SK-N-SH (cell line): ENCODE measurements at regions not wholly inside any gene's neighbourhood (a gene's known extent, or its start where the extent isn't known, plus 50 kb on each side); places are given as distances from the start of the nearest gene placed in this dataset.

ENCODE experiments used
- CTCF ChIA-PET: fragments of 300-600, 350-600 bp; formaldehyde crosslinking; extraction: SDS; loops from one replicate; lab custom pipeline; 2021; lab: Yijun Ruan, JAX
- POLR2A ChIA-PET: fragments of 350-600 bp; sonication (Branson Sonifier 250); formaldehyde crosslinking; extraction: SDS; loops from one replicate; lab custom pipeline; 2020; ENCODE audit warnings: antibody characterized with exemption, inconsistent platforms; lab: Yijun Ruan, JAX
- DNase-seq: peaks from one replicate; pipeline ENCODE4 v3.0.0; 2012
- H2AFZ ChIP-seq: fragments of 200-600 bp; sonication (generic); 2 replicates; pipeline ENCODE4 v1.8.1; 2016; ENCODE audit warnings: antibody characterized with exemption, mild to moderate bottlenecking, low read depth
- H3F3A ChIP-seq: fragments of 200-600 bp; sonication (generic); replicated peaks from 2 replicates; pipeline ENCODE3; 2016; ENCODE audit warnings: antibody characterized with exemption, mild to moderate bottlenecking; ENCODE audit not compliant: insufficient read depth
- H3K27ac ChIP-seq, 2 experiments: fragments of 200-500 bp in 1 of 2; fragments of 200-600 bp in 1 of 2; sonication (Bioruptor generic) in 1 of 2; sonication (generic), shearing (Covaris generic) in 1 of 2; 2 replicates each; pipeline versions ENCODE4 v1.5.1 to v1.6.1; 2014 to 2016; ENCODE audit warnings: low read depth in 2 of 2, inconsistent platforms in 1 of 2, low read length in 1 of 2, mild to moderate bottlenecking in 1 of 2, mixed read lengths in 1 of 2
- H3K27me3 ChIP-seq: fragments of 200-600 bp; sonication (generic), shearing (Covaris generic); 2 replicates; pipeline ENCODE4 v1.6.1; 2016; ENCODE audit warnings: mixed run types; ENCODE audit not compliant: insufficient read depth
- H3K36me3 ChIP-seq, 2 experiments: fragments of 200-500 bp in 1 of 2; fragments of 200-600 bp in 1 of 2; sonication (Bioruptor generic) in 1 of 2; sonication (generic) in 1 of 2; replicated peaks in 1 of 2; 2 replicates each; pipeline versions ENCODE3 to v1.5.1; 2014 to 2016; ENCODE audit warnings: low read length in 1 of 2, mild to moderate bottlenecking in 1 of 2; ENCODE audit not compliant: insufficient read depth in 2 of 2, control insufficient read depth in 1 of 2
- H3K4me1 ChIP-seq, 2 experiments: fragments of 200-500 bp in 1 of 2; fragments of 200-600 bp in 1 of 2; sonication (Bioruptor generic) in 1 of 2; sonication (generic), shearing (Covaris generic) in 1 of 2; 2 replicates each; pipeline versions ENCODE4 v1.5.1 to v1.6.1; 2014 to 2016; ENCODE audit warnings: low read depth in 1 of 2, low read length in 1 of 2, mixed run types in 1 of 2; ENCODE audit not compliant: insufficient read depth in 2 of 2, control insufficient read depth in 1 of 2
- H3K4me2 ChIP-seq: fragments of 200-600 bp; sonication (generic), shearing (Covaris generic); 2 replicates; pipeline ENCODE4 v1.6.1; 2017; ENCODE audit warnings: mixed run types
- H3K4me3 ChIP-seq, 2 experiments: fragments of 200-500 bp in 1 of 2; fragments of 200-600 bp in 1 of 2; sonication (Bioruptor generic) in 1 of 2; sonication (generic), shearing (Covaris generic) in 1 of 2; 2 replicates each; pipeline versions ENCODE4 v1.5.1 to v1.8.1; 2014 to 2016; ENCODE audit warnings: low read depth in 2 of 2, inconsistent platforms in 1 of 2, low read length in 1 of 2, mild to moderate bottlenecking in 1 of 2, mixed read lengths in 1 of 2, moderate library complexity in 1 of 2
- H3K79me2 ChIP-seq: fragments of 200-600 bp; sonication (generic); 2 replicates; pipeline ENCODE4 v1.8.1; 2017; ENCODE audit warnings: mild to moderate bottlenecking; ENCODE audit not compliant: insufficient read depth
- H3K9ac ChIP-seq: fragments of 200-600 bp; sonication (generic); 2 replicates; pipeline ENCODE4 v1.6.1; 2017; ENCODE audit warnings: mixed run types
- H3K9me2 ChIP-seq: fragments of 200-600 bp; sonication (generic); 2 replicates; pipeline ENCODE4 v1.6.1; 2017; ENCODE audit warnings: mixed run types
- H3K9me3 ChIP-seq: fragments of 200-600 bp; sonication (generic); 2 replicates; pipeline ENCODE4 v1.6.1; 2017; ENCODE audit warnings: mixed run types, mild to moderate bottlenecking, moderate library complexity
- H4K20me1 ChIP-seq: fragments of 200-600 bp; sonication (generic); 2 replicates; pipeline ENCODE4 v1.6.1; 2017; ENCODE audit warnings: mild to moderate bottlenecking, mixed run types; ENCODE audit not compliant: insufficient read depth
- CTCF ChIP-seq: fragments of 200-600 bp; sonication (generic); IDR thresholded peaks from 2 replicates; pipeline ENCODE4 v1.6.1; 2017; ENCODE audit warnings: antibody characterized with exemption, mild to moderate bottlenecking, moderate library complexity
- ELF1 ChIP-seq: IDR thresholded peaks from 2 replicates; pipeline ENCODE4 v1.4.0; 2012
- EP300 ChIP-seq, 2 experiments: IDR thresholded peaks; 2 replicates each; pipeline versions ENCODE4 v1.4.0 to v1.6.1; 2012; ENCODE audit warnings: borderline replicate concordance in 1 of 2, low read depth in 1 of 2, low read length in 1 of 2
- FOSL2 ChIP-seq: IDR thresholded peaks from 2 replicates; pipeline ENCODE4 v1.4.0; 2012; ENCODE audit warnings: low read depth, mild to moderate bottlenecking, moderate library complexity, borderline replicate concordance
- FOXJ3 ChIP-seq: sonication (generic); formaldehyde crosslinking; IDR thresholded peaks from 2 replicates; pipeline ENCODE4 v1.5.1; 2020; ENCODE audit warnings: mild to moderate bottlenecking, missing genetic modification reagents
- FOXM1 ChIP-seq: IDR thresholded peaks from 2 replicates; pipeline ENCODE4 v1.4.0; 2012; ENCODE audit warnings: low read depth, mild to moderate bottlenecking
- IRF3 ChIP-seq: fragments of 150-350 bp; IDR thresholded peaks from 2 replicates; pipeline ENCODE4 v1.6.1; 2016; ENCODE audit warnings: mild to moderate bottlenecking, low read depth, low read length
- JUND ChIP-seq: IDR thresholded peaks from 2 replicates; pipeline ENCODE4 v1.4.0; 2012
- MXI1 ChIP-seq: IDR thresholded peaks from 2 replicates; pipeline ENCODE4 v1.6.1; 2012; ENCODE audit warnings: mild to moderate bottlenecking, low read depth, low read length, improper control_type of control experiment
- NFIC ChIP-seq: IDR thresholded peaks from 2 replicates; pipeline ENCODE4 v1.4.0; 2012; ENCODE audit warnings: borderline replicate concordance
- RFX5 ChIP-seq: IDR thresholded peaks from 2 replicates; pipeline ENCODE4 v1.6.1; 2012; ENCODE audit warnings: mild to moderate bottlenecking, improper control_type of control experiment, low read length
- WGBS: methylation state at CpG from one replicate; pipeline ENCODE4 v1.1.6; 2017; ENCODE audit warnings: low lambda C conversion rate; 5-methylcytosine and 5-hydroxymethylcytosine counted together
- TF ChIP-seq, protein P1 (sequence below): IDR thresholded peaks from 2 replicates; pipeline ENCODE4 v1.6.1; 2012; ENCODE audit warnings: mild to moderate bottlenecking, low read depth, low read length, moderate library complexity
- TF ChIP-seq, protein P2 (sequence below): fragments of 150-350 bp; IDR thresholded peaks from 2 replicates; pipeline ENCODE4 v1.6.1; 2017; ENCODE audit warnings: antibody characterized with exemption, low read length, low read depth, borderline replicate concordance

DNA sequence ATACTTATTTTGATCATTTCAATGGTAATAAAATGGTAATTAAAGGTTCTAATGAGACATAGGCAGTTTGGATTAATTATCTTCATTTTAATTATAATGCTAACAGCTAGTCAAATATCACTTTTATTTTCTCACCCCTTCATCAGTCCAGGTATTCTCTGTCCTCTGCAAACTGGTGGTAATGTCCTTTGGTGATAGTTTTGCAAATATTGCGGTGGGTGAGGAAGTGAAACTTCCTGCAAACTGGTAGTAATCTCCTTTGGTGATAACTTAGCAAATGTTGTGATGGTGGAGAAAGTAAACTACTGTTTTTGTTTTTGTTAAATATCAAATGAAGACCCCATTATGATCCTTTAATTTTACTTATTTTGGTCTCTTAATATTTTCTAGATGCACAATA is 209.0 kb downstream of the AMY1C start:
- Histone ChIP-seq H4K20me1 (no peaks in the 10 kb centered on the region), H3K9me2 (no peaks in the 10 kb centered on the region; the same call in 1 of the 2 replicates), H3K36me3 (no peaks in the 10 kb centered on the region), H3K27me3 (no peaks in the 10 kb centered on the region), H3K4me1 (no peaks in the 10 kb centered on the region), H3K9me3 (no peaks in the 10 kb centered on the region), H3K27ac (no peak overlapping the region), H3F3A (no peaks in the 10 kb centered on the region), H3K9ac (no peak overlapping the region), H2AFZ (no peak overlapping the region), H3K4me3 (no peak overlapping the region), H3K79me2 (no peaks in the 10 kb centered on the region), H3K4me2 (no peak overlapping the region)
- TF ChIP-seq JUND (no peak), NFIC (no peak), FOSL2 (no peak), ELF1 (no peak), CTCF (no peak), FOXM1 (no peak), MXI1 (no peak), EP300 (IDR thresholded peaks at IDR 0.05; ENCODE audit: borderline replicate concordance in 1 of 2, low read depth in 1 of 2, low read length in 1 of 2) (no peak), IRF3 (no peak), FOXJ3 (no peak), RFX5 (no peak)
- TF ChIP-seq, protein P1, sequence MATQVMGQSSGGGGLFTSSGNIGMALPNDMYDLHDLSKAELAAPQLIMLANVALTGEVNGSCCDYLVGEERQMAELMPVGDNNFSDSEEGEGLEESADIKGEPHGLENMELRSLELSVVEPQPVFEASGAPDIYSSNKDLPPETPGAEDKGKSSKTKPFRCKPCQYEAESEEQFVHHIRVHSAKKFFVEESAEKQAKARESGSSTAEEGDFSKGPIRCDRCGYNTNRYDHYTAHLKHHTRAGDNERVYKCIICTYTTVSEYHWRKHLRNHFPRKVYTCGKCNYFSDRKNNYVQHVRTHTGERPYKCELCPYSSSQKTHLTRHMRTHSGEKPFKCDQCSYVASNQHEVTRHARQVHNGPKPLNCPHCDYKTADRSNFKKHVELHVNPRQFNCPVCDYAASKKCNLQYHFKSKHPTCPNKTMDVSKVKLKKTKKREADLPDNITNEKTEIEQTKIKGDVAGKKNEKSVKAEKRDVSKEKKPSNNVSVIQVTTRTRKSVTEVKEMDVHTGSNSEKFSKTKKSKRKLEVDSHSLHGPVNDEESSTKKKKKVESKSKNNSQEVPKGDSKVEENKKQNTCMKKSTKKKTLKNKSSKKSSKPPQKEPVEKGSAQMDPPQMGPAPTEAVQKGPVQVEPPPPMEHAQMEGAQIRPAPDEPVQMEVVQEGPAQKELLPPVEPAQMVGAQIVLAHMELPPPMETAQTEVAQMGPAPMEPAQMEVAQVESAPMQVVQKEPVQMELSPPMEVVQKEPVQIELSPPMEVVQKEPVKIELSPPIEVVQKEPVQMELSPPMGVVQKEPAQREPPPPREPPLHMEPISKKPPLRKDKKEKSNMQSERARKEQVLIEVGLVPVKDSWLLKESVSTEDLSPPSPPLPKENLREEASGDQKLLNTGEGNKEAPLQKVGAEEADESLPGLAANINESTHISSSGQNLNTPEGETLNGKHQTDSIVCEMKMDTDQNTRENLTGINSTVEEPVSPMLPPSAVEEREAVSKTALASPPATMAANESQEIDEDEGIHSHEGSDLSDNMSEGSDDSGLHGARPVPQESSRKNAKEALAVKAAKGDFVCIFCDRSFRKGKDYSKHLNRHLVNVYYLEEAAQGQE, result no peak
- TF ChIP-seq, protein P2, sequence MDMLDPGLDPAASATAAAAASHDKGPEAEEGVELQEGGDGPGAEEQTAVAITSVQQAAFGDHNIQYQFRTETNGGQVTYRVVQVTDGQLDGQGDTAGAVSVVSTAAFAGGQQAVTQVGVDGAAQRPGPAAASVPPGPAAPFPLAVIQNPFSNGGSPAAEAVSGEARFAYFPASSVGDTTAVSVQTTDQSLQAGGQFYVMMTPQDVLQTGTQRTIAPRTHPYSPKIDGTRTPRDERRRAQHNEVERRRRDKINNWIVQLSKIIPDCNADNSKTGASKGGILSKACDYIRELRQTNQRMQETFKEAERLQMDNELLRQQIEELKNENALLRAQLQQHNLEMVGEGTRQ, result no peak
- ChIA-PET CTCF (no interaction called here), POLR2A (no interaction called here)
- no peak for DNase-seq
- WGBS, result 18% methylated on average over 1 of the region's 1 CpG
